ENCODE measurements at regions not wholly inside any gene's neighbourhood (a gene's known extent, or its start where the extent isn't known, plus 50 kb on each side); places are given as distances from the start of the nearest gene placed in this dataset.
A peak's percentile ranks its signal among the peaks of the same experiment; 100 is the strongest.

- no peaks in the 10 kb centered on the region for H3K9me3 ChIP-seq
- no peak for TF ChIP-seq Cebpa-rat (IDR thresholded peaks at IDR 0.05)
- no peaks in the 10 kb centered on the region for H3K36me3 ChIP-seq
- H3K27ac ChIP-seq, result no peak overlapping the region
- no peaks in the 10 kb centered on the region for H3K27me3 ChIP-seq
- no peak overlapping the region for H3K9ac ChIP-seq
- no peak overlapping the region for H3K4me2 ChIP-seq
- no peaks in the 10 kb centered on the region for H4K20me1 ChIP-seq
- H3K4me3 ChIP-seq, result no peak overlapping the region
- no peaks in the 10 kb centered on the region for H3K4me1 ChIP-seq
Observed at GRCh38 chr13:105982219-105982930, 553.1 kb downstream of the EFNB2 start.

DNA sequence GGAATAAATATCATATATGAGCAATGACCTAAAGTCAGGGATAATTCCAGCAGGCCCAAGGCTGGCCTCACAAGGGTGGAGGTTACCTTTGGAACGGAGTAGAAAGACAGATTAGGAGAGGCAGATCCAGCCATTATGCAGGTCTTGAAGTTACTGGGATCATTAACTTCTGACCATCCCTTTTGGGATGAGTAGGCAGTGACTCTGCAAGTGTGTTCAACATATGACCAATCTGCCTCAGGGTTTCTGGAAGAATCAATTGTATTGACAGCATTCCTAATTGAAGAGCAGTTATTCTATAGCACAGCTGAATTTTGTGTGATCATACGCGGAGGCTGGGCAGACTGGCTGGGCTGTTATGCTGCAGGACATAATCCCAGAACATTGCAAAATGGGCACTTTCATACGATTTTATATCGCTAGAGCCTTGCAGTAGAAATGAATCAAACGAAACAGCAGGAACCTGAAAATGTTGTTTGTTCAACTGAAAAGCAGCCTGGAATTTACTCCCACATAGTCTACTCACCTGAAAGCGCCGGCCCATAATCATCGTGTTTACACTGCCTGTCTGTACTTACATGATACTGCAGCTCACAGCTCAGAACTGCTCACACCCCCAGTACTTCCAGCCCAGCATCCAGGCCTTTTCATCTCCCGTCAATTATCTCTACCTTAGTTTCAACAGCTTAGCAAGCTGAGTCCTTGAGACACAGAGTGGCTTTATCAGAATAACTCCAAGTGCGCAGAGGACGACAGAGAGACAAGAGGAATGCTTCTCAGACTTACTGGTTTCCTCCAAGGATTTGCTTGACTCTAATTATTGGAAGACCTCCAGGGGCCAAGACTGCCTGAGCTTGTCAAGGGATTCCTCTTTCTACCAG, 556.1 kb downstream of the EFNB2 start:
- Histone ChIP-seq H3K4me3 (no peak overlapping the region), H3K9ac (no peak overlapping the region), H3K9me3 (no peaks in the 10 kb centered on the region), H4K20me1 (no peaks in the 10 kb centered on the region), H3K36me3 (no peaks in the 10 kb centered on the region), H3K4me2 (no peak overlapping the region), H3K27me3 (no peaks in the 10 kb centered on the region), H3K27ac (no peak overlapping the region), H3K4me1 (no peaks in the 10 kb centered on the region)
- no peak for TF ChIP-seq Cebpa-rat (IDR thresholded peaks at IDR 0.05)

GRCh38 chr13:105974380-105974779, 561.1 kb downstream of the EFNB2 start:
- 0 out of 2 replicates have a peak overlapping the region, but pooled peaks have one; percentile 55 for H3K4me2 ChIP-seq
- no peak overlapping the region for H3K9ac ChIP-seq
- no peak overlapping the region for H3K4me3 ChIP-seq
- H3K27me3 ChIP-seq, result no peaks in the 10 kb centered on the region
- H3K4me1 ChIP-seq, result peaks cover 21% of the 10 kb centered on the region
- TF ChIP-seq Cebpa-rat (IDR thresholded peaks at IDR 0.05), result no peak
- no peak overlapping the region for H3K27ac ChIP-seq
- H3K9me3 ChIP-seq, result no peaks in the 10 kb centered on the region
- no peaks in the 10 kb centered on the region for H3K36me3 ChIP-seq
- no peaks in the 10 kb centered on the region for H4K20me1 ChIP-seq

DNA sequence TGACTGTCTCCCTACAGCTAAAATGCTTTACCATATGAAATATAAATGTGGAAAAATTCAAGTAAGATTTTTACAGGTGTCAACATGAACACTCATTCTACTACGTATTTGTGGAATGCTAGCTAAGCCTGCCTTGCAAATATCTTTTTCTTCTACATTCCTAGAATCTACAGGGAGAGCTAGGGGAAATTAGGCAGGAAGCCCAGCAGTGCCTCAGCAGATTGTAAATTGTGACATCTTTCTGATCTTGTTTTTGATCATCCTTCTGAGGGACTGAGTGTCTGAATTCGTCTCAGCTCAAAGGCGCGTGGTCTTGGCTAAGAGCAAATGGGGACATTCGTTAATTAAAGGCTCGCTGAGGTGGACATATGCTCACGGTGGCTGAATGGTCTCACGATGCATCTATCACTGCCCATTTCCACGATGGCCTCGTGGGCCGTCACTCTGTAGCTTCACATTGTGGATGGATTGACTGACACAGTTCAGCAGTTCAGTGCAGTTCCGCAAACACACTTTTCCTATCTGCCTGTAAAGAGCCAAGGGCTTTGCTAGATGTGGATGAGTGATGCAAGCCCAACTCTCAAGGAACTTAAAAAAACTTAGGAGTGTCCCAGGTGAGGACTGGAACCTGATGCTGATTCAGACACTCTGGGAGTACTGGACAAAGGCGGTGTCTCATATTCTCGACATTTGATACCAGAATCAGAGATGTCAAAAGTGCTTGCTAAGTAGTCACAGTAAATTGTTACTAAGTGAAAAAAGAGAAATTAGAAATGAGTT, 562.5 kb downstream of the EFNB2 start:
- TF ChIP-seq Cebpa-rat (IDR thresholded peaks at IDR 0.05), result no peak
- H3K9ac ChIP-seq, result no peak overlapping the region
- H3K4me3 ChIP-seq, result no peak overlapping the region
- no peaks in the 10 kb centered on the region for H3K36me3 ChIP-seq
- H3K9me3 ChIP-seq, result no peaks in the 10 kb centered on the region
- H3K4me2 ChIP-seq, result 0 out of 2 replicates have a peak overlapping the region, but pooled peaks have one; percentile 0
- no peak overlapping the region for H3K27ac ChIP-seq
- peaks cover 21% of the 10 kb centered on the region for H3K4me1 ChIP-seq
- H4K20me1 ChIP-seq, result no peaks in the 10 kb centered on the region
- no peaks in the 10 kb centered on the region for H3K27me3 ChIP-seq

DNA sequence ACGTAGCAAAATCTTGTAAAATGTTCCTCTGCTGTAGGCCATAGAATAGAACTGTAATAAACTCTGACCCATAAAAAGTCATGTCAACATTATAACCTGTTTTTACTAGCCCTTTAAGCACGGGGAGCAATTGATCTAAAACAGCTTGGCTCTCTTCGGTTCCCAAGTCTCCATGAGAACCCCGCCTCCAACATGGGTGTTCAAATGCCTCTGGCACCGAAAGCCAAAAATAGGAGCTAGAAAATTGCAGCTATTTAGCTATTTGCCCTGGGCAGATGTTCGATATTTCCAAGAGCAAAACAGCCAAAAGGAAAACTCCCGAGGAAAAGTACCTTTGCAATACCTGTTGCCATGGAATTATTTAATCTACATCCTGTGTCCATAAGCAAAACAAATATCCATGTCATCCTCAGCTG, 563.1 kb downstream of the EFNB2 start:
- Histone ChIP-seq H3K4me3 (no peak overlapping the region), H4K20me1 (no peaks in the 10 kb centered on the region), H3K27me3 (no peaks in the 10 kb centered on the region), H3K4me1 (peaks cover 21% of the 10 kb centered on the region), H3K9ac (no peak overlapping the region), H3K9me3 (no peaks in the 10 kb centered on the region), H3K27ac (no peak overlapping the region), H3K4me2 (no peak overlapping the region), H3K36me3 (no peaks in the 10 kb centered on the region)
- no peak for TF ChIP-seq Cebpa-rat (IDR thresholded peaks at IDR 0.05)

DNA sequence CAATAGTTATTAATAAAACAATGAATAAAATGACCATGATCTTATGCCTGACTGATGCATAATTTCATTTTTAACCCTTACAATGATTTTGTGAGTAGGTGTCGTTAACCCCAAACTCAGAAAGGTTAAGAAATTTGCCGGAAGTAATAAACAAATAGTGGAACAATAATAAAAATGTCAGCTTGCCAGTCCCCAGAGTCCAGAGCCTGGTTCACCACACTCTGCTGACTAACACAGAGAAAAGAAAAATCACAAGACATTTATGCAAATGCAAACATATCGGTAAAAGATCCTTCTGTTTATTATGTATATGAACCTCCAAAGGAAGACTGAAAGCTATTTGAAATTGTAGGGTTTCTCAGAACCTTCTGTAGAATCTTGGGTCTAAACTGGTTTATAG, 563.7 kb downstream of the EFNB2 start:
- Histone ChIP-seq H3K27me3 (no peaks in the 10 kb centered on the region), H4K20me1 (no peaks in the 10 kb centered on the region), H3K9me3 (no peaks in the 10 kb centered on the region), H3K4me3 (no peak overlapping the region), H3K4me2 (no peak overlapping the region), H3K36me3 (no peaks in the 10 kb centered on the region), H3K4me1 (peaks cover 21% of the 10 kb centered on the region), H3K27ac (no peak overlapping the region), H3K9ac (no peak overlapping the region)
- TF ChIP-seq Cebpa-rat (IDR thresholded peaks at IDR 0.05), result no peak

DNA sequence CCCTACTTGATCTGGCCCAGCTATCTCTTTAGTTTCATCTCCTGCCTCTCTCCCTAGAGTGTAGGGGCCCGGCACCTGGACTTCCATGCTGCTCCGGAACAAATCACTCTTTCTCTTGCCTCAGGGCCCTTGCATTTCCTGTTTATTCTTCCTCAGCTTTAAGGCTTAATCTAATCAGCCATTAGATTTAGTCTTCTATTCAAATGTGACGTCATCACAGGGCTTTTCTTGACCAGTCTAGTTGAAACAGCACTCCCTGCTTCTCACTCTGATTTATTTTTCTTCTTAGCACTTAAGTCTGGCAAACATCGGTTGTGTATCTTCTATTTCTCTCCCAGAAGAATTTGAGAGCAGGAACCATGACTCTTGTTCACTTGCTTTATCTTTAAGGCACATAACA, 564.1 kb downstream of the EFNB2 start:
- no peak for TF ChIP-seq Cebpa-rat (IDR thresholded peaks at IDR 0.05)

GRCh38 chr13:105969761-105970160, 565.7 kb downstream of the EFNB2 start:
- H3K27ac ChIP-seq, result no peak overlapping the region
- peaks cover 21% of the 10 kb centered on the region for H3K4me1 ChIP-seq
- H3K9ac ChIP-seq, result no peak overlapping the region
- no peaks in the 10 kb centered on the region for H3K9me3 ChIP-seq
- no peak overlapping the region for H3K4me3 ChIP-seq
- no peak overlapping the region for H3K4me2 ChIP-seq
- no peak for TF ChIP-seq Cebpa-rat (IDR thresholded peaks at IDR 0.05)
- H3K27me3 ChIP-seq, result no peaks in the 10 kb centered on the region
- H4K20me1 ChIP-seq, result no peaks in the 10 kb centered on the region
- H3K36me3 ChIP-seq, result no peaks in the 10 kb centered on the region

More for the DNA sequence above, 564.1 kb downstream of the EFNB2 start:
- H3K4me3 ChIP-seq, result no peak overlapping the region
- H3K27me3 ChIP-seq, result no peaks in the 10 kb centered on the region
- H4K20me1 ChIP-seq, result no peaks in the 10 kb centered on the region
- H3K9me3 ChIP-seq, result no peaks in the 10 kb centered on the region
- H3K27ac ChIP-seq, result no peak overlapping the region
- peaks cover 21% of the 10 kb centered on the region for H3K4me1 ChIP-seq
- no peak overlapping the region for H3K4me2 ChIP-seq
- no peak overlapping the region for H3K9ac ChIP-seq
- H3K36me3 ChIP-seq, result no peaks in the 10 kb centered on the region

GRCh38 chr13:105965910-105966309, 569.6 kb downstream of the EFNB2 start:
- no peaks in the 10 kb centered on the region for H3K36me3 ChIP-seq
- TF ChIP-seq Cebpa-rat (IDR thresholded peaks at IDR 0.05), result no peak
- H3K4me1 ChIP-seq, result no peaks in the 10 kb centered on the region
- H3K27ac ChIP-seq, result no peak overlapping the region
- H3K4me2 ChIP-seq, result no peak overlapping the region
- no peaks in the 10 kb centered on the region for H3K27me3 ChIP-seq
- no peak overlapping the region for H3K4me3 ChIP-seq
- H4K20me1 ChIP-seq, result no peaks in the 10 kb centered on the region
- no peaks in the 10 kb centered on the region for H3K9me3 ChIP-seq
- H3K9ac ChIP-seq, result no peak overlapping the region
